ENCODE measurements at regions not wholly inside any gene's neighbourhood (a gene's known extent, or its start where the extent isn't known, plus 50 kb on each side); places are given as distances from the start of the nearest gene placed in this dataset.

- H3F3A ChIP-seq (ENCODE audit: control insufficient read depth, insufficient read depth), result no peaks in the 10 kb centered on the region
- no peaks in the 10 kb centered on the region for H3K27me3 ChIP-seq (ENCODE audit: control insufficient read depth, low read length)
- no peaks in the 10 kb centered on the region for H3K9me3 ChIP-seq (ENCODE audit: control insufficient read depth, insufficient read depth, low read length)
- no peaks in the 10 kb centered on the region for H3K9me2 ChIP-seq (replicated peaks; ENCODE audit: control insufficient read depth, low read length)
- TF ChIP-seq CTCF (IDR thresholded peaks at IDR 0.05; ENCODE audit: low read depth, low read length, poor library complexity, severe bottlenecking), result no peak
- TF ChIP-seq EZH2phosphoT487 (IDR thresholded peaks at IDR 0.05; ENCODE audit: borderline replicate concordance, low read length), result no peak
- H3K79me2 ChIP-seq (ENCODE audit: control insufficient read depth, low read length), result no peaks in the 10 kb centered on the region
- no peaks in the 10 kb centered on the region for H3K36me3 ChIP-seq (ENCODE audit: control insufficient read depth, low read length)
- no peaks in the 10 kb centered on the region for H3K4me1 ChIP-seq (ENCODE audit: control insufficient read depth, low read length)
- H3K4me3 ChIP-seq (ENCODE audit: low read length), result no peak overlapping the region
- H3K4me2 ChIP-seq (ENCODE audit: low read length), result no peak overlapping the region
- no peak overlapping the region for H3K27ac ChIP-seq (ENCODE audit: low read depth, low read length)
- H4K20me1 ChIP-seq (ENCODE audit: control insufficient read depth, insufficient read depth, low read depth, low read length), result no peaks in the 10 kb centered on the region
Observed at GRCh38 chr3:55247666-55248065, 239.4 kb downstream of the WNT5A start.

GRCh38 chr3:55246033-55246432 is 241.1 kb downstream of the WNT5A start:
- no peaks in the 10 kb centered on the region for H3K36me3 ChIP-seq (ENCODE audit: control insufficient read depth, low read length)
- no peaks in the 10 kb centered on the region for H4K20me1 ChIP-seq (ENCODE audit: control insufficient read depth, insufficient read depth, low read depth, low read length)
- H3K9me3 ChIP-seq (ENCODE audit: control insufficient read depth, insufficient read depth, low read length), result no peaks in the 10 kb centered on the region
- no peak overlapping the region for H3K27ac ChIP-seq (ENCODE audit: low read depth, low read length)
- no peak overlapping the region for H3K4me3 ChIP-seq (ENCODE audit: low read length)
- no peaks in the 10 kb centered on the region for H3K79me2 ChIP-seq (ENCODE audit: control insufficient read depth, low read length)
- H3K9me2 ChIP-seq (replicated peaks; ENCODE audit: control insufficient read depth, low read length), result no peaks in the 10 kb centered on the region
- no peaks in the 10 kb centered on the region for H3K27me3 ChIP-seq (ENCODE audit: control insufficient read depth, low read length)
- H3F3A ChIP-seq (ENCODE audit: control insufficient read depth, insufficient read depth), result no peaks in the 10 kb centered on the region
- no peaks in the 10 kb centered on the region for H3K4me1 ChIP-seq (ENCODE audit: control insufficient read depth, low read length)
- H3K4me2 ChIP-seq (ENCODE audit: low read length), result no peak overlapping the region
- TF ChIP-seq CTCF (IDR thresholded peaks at IDR 0.05; ENCODE audit: low read depth, low read length, poor library complexity, severe bottlenecking) (no peak), EZH2phosphoT487 (IDR thresholded peaks at IDR 0.05; ENCODE audit: borderline replicate concordance, low read length) (no peak)

- no peaks in the 10 kb centered on the region for H3K9me3 ChIP-seq (ENCODE audit: control insufficient read depth, insufficient read depth, low read length)
- no peaks in the 10 kb centered on the region for H4K20me1 ChIP-seq (ENCODE audit: control insufficient read depth, insufficient read depth, low read depth, low read length)
- no peaks in the 10 kb centered on the region for H3F3A ChIP-seq (ENCODE audit: control insufficient read depth, insufficient read depth)
- H3K27ac ChIP-seq (ENCODE audit: low read depth, low read length), result no peak overlapping the region
- no peaks in the 10 kb centered on the region for H3K4me1 ChIP-seq (ENCODE audit: control insufficient read depth, low read length)
- H3K27me3 ChIP-seq (ENCODE audit: control insufficient read depth, low read length), result no peaks in the 10 kb centered on the region
- H3K9me2 ChIP-seq (replicated peaks; ENCODE audit: control insufficient read depth, low read length), result no peaks in the 10 kb centered on the region
- H3K4me3 ChIP-seq (ENCODE audit: low read length), result no peak overlapping the region
- no peaks in the 10 kb centered on the region for H3K36me3 ChIP-seq (ENCODE audit: control insufficient read depth, low read length)
- no peak overlapping the region for H3K4me2 ChIP-seq (ENCODE audit: low read length)
- no peaks in the 10 kb centered on the region for H3K79me2 ChIP-seq (ENCODE audit: control insufficient read depth, low read length)
- TF ChIP-seq EZH2phosphoT487 (IDR thresholded peaks at IDR 0.05; ENCODE audit: borderline replicate concordance, low read length) (no peak), CTCF (IDR thresholded peaks at IDR 0.05; ENCODE audit: low read depth, low read length, poor library complexity, severe bottlenecking) (no peak)
Observed at GRCh38 chr3:55245351-55245750, 241.8 kb downstream of the WNT5A start.

GRCh38 chr3:55244247-55244646 is 242.9 kb downstream of the WNT5A start:
- TF ChIP-seq CTCF (IDR thresholded peaks at IDR 0.05; ENCODE audit: low read depth, low read length, poor library complexity, severe bottlenecking) (no peak), EZH2phosphoT487 (IDR thresholded peaks at IDR 0.05; ENCODE audit: borderline replicate concordance, low read length) (no peak)
- no peaks in the 10 kb centered on the region for H3K79me2 ChIP-seq (ENCODE audit: control insufficient read depth, low read length)
- H3K36me3 ChIP-seq (ENCODE audit: control insufficient read depth, low read length), result no peaks in the 10 kb centered on the region
- no peak overlapping the region for H3K4me2 ChIP-seq (ENCODE audit: low read length)
- H3K27ac ChIP-seq (ENCODE audit: low read depth, low read length), result no peak overlapping the region
- no peaks in the 10 kb centered on the region for H3K27me3 ChIP-seq (ENCODE audit: control insufficient read depth, low read length)
- H3K9me2 ChIP-seq (replicated peaks; ENCODE audit: control insufficient read depth, low read length), result no peaks in the 10 kb centered on the region
- no peaks in the 10 kb centered on the region for H3K4me1 ChIP-seq (ENCODE audit: control insufficient read depth, low read length)
- no peaks in the 10 kb centered on the region for H4K20me1 ChIP-seq (ENCODE audit: control insufficient read depth, insufficient read depth, low read depth, low read length)
- no peak overlapping the region for H3K4me3 ChIP-seq (ENCODE audit: low read length)
- no peaks in the 10 kb centered on the region for H3F3A ChIP-seq (ENCODE audit: control insufficient read depth, insufficient read depth)
- no peaks in the 10 kb centered on the region for H3K9me3 ChIP-seq (ENCODE audit: control insufficient read depth, insufficient read depth, low read length)

Measured in DOHH2 (cell line).